Naive thymus-derived CD4-positive, alpha-beta T cell (primary cell): ENCODE measurements at regions not wholly inside any gene's neighbourhood (a gene's known extent, or its start where the extent isn't known, plus 50 kb on each side); places are given as distances from the start of the nearest gene placed in this dataset.

Experiments
- ATAC-seq: fragments of 150-1000 bp; cut with Tn5 transposase; 2 replicates; pipeline ENCODE4 v1.10.0; 2021; ENCODE audit warnings: mild to moderate bottlenecking, moderate library complexity
- CTCF ChIA-PET: fragments of 350-600 bp; sonication (Branson Sonifier 250); formaldehyde crosslinking; loops from one replicate; lab custom pipeline; 2021; ENCODE audit warnings: antibody characterized with exemption; lab: Charles Lee
- POLR2A ChIA-PET: fragments of 350-600 bp; sonication (Branson Sonifier 250); formaldehyde crosslinking; loops from one replicate; lab custom pipeline; 2021; ENCODE audit warnings: antibody characterized with exemption, inconsistent platforms; lab: Charles Lee
- DNase-seq, 9 donors: peaks; one replicate each; pipeline versions ENCODE4 v3.0.0 to v3.0.0-alpha.2; 2020 to 2022; ENCODE audit warnings: mixed read lengths in 1 of 9
- H3K27ac ChIP-seq: one replicate; pipeline ENCODE4 v1.7.0; 2013; ENCODE audit warnings: mild to moderate bottlenecking, low read depth, low read length, moderate library complexity
- H3K27me3 ChIP-seq, 2 donors: one replicate each; pipeline ENCODE4 v1.7.0; 2013; ENCODE audit warnings: low read length in 2 of 2, mild to moderate bottlenecking in 2 of 2, moderate library complexity in 2 of 2; ENCODE audit not compliant: control insufficient read depth in 2 of 2, insufficient read depth in 2 of 2
- H3K36me3 ChIP-seq, 3 experiments: 1 replicate in 2 of 3; 2 replicates in 1 of 3; pipeline ENCODE4 v1.7.0; 2013; ENCODE audit warnings: low read length in 3 of 3, mild to moderate bottlenecking in 3 of 3, moderate library complexity in 1 of 3; ENCODE audit not compliant: insufficient read depth in 3 of 3, control insufficient read depth in 2 of 3
- H3K4me1 ChIP-seq, 2 donors: one replicate each; pipeline ENCODE4 v1.7.0; 2013; ENCODE audit warnings: low read length in 2 of 2, mild to moderate bottlenecking in 2 of 2, moderate library complexity in 1 of 2; ENCODE audit not compliant: control insufficient read depth in 2 of 2, insufficient read depth in 2 of 2
- H3K4me3 ChIP-seq: 2 replicates; pipeline ENCODE4 v1.7.0; 2013; ENCODE audit warnings: mild to moderate bottlenecking, low read length
- H3K9me3 ChIP-seq, 3 experiments: 1 replicate in 2 of 3; 2 replicates in 1 of 3; pipeline ENCODE4 v1.7.0; 2013; ENCODE audit warnings: low read length in 3 of 3; ENCODE audit not compliant: control insufficient read depth in 2 of 3
- H3K27ac Mint-ChIP-seq, 9 donors: one replicate each; pipeline ENCODE4 v1.8.0; 2020 to 2022; ENCODE audit warnings: mixed read lengths in 9 of 9, mild to moderate bottlenecking in 8 of 9, moderate library complexity in 5 of 9, inconsistent platforms in 2 of 9
- H3K27me3 Mint-ChIP-seq, 5 donors: one replicate each; pipeline ENCODE4 v1.8.0; 2021 to 2022; ENCODE audit warnings: mixed read lengths in 5 of 5, mild to moderate bottlenecking in 1 of 5
- H3K36me3 Mint-ChIP-seq, 5 donors: one replicate each; pipeline ENCODE4 v1.8.0; 2020 to 2022; ENCODE audit warnings: mixed read lengths in 5 of 5, mild to moderate bottlenecking in 3 of 5, inconsistent platforms in 1 of 5
- H3K4me1 Mint-ChIP-seq, 7 donors: one replicate each; pipeline ENCODE4 v1.8.0; 2020 to 2022; ENCODE audit warnings: mixed read lengths in 7 of 7, mild to moderate bottlenecking in 3 of 7, inconsistent platforms in 1 of 7
- H3K4me3 Mint-ChIP-seq, 10 donors: one replicate each; pipeline ENCODE4 v1.8.0; 2020 to 2022; ENCODE audit warnings: mild to moderate bottlenecking in 10 of 10, mixed read lengths in 10 of 10, moderate library complexity in 6 of 10, inconsistent platforms in 2 of 10
- H3K9me3 Mint-ChIP-seq, 11 donors: one replicate each; pipeline ENCODE4 v1.8.0; 2020 to 2022; ENCODE audit warnings: mixed read lengths in 11 of 11, mild to moderate bottlenecking in 4 of 11, inconsistent platforms in 1 of 11, moderate library complexity in 1 of 11
- intact Hi-C, 2 donors: fragments of 100-400 bp; cut with micrococcal nuclease; formaldehyde crosslinking; loops; one replicate each; pipeline ENCODE4 v1.15.1; 2023

DNA sequence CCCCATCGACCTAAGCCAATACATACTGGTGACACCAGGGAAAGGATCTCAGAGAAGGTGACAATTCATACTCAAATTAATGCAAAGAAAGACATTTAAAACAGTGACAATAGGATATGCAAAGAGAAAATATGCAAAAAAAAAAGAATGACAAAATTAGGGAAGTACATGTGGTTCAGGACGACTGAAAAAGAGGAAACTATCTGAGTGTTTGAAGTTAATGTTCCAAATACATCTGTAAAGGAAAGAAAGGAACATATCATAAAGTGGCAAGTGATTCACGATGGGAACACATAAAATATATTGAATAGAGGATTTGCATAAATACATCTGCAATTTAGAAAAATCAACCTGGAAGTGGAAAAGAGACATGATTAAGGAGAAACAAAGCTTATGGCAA lies 441.4 kb downstream of the SLITRK5 start:
- DNase-seq: no peak
- Histone ChIP-seq H3K27me3 (no peaks in the 10 kb centered on the region), H3K9me3 (no peaks in the 10 kb centered on the region), H3K36me3 (no peaks in the 10 kb centered on the region), H3K4me3 (no peak overlapping the region), H3K4me1 (no peaks in the 10 kb centered on the region), H3K27ac (no peak overlapping the region)
- no peaks in the 10 kb centered on the region for H3K27me3 Mint-ChIP-seq
- ChIA-PET CTCF (no interaction called here), POLR2A (no interaction called here)
- no peak overlapping the region for H3K27ac Mint-ChIP-seq
- ATAC-seq: no peak
- no peaks in the 10 kb centered on the region for H3K4me1 Mint-ChIP-seq
- H3K4me3 Mint-ChIP-seq: no peak overlapping the region
- intact Hi-C loops: no loop called here
- H3K9me3 Mint-ChIP-seq: peaks cover 0 to 16% (median 0%) of the 10 kb centered on the region in 11 donors
- no peaks in the 10 kb centered on the region for H3K36me3 Mint-ChIP-seq

DNA sequence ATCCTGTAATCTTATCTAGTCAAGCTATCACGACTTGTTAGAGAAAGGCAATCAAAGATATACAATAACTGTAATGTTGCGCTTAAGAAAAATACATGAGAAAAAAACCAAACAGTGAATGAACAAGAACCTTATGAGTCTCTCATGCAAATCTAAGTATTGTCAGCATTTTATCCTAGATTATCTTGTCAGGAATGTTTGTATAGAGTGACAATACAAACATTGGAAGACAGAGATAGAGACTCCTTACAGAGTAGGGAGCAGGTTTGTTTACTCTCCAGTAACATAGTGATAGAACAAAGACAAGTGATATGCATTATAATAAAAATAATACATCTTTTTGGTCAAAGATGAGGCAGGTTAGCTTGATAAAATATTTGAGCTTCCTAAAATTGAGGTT lies 444.8 kb downstream of the SLITRK5 start:
- CTCF ChIA-PET: no interaction called here
- H3K4me1 ChIP-seq: no peaks in the 10 kb centered on the region
- intact Hi-C loops: no loop called here
- no peaks in the 10 kb centered on the region for H3K9me3 ChIP-seq
- Mint-ChIP-seq H3K27me3 (no peaks in the 10 kb centered on the region), H3K4me1 (no peaks in the 10 kb centered on the region), H3K27ac (no peak overlapping the region), H3K36me3 (no peaks in the 10 kb centered on the region), H3K9me3 (peaks cover 0 to 6% (median 1%) of the 10 kb centered on the region in 11 donors), H3K4me3 (no peak overlapping the region)
- H3K36me3 ChIP-seq: no peaks in the 10 kb centered on the region
- no peak overlapping the region for H3K4me3 ChIP-seq
- no peak overlapping the region for H3K27ac ChIP-seq
- H3K27me3 ChIP-seq: no peaks in the 10 kb centered on the region
- no peak for ATAC-seq
- POLR2A ChIA-PET: no interaction called here
- no peak for DNase-seq

DNA sequence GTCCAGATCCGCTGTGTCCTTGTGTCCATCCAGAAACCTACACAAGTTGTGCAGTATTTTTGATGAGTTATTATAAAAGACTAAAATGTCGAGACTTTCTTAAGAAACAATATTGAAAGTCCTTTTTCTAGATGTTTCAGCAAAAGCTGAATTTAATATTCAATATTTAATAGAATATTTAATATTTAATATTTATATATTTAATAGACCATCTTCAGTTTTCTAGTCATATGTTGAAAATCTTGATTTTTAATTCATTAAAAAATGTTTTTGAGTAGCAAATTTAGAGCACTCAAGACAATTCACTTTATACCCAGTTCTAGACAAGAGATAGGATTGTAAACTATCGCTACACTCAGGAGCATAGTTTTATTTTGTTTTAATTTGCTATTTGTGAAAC lies 447.8 kb downstream of the SLITRK5 start:
- POLR2A ChIA-PET: no interaction called here
- Histone ChIP-seq H3K4me1 (no peaks in the 10 kb centered on the region), H3K4me3 (no peak overlapping the region), H3K36me3 (no peaks in the 10 kb centered on the region), H3K27me3 (no peaks in the 10 kb centered on the region), H3K9me3 (no peaks in the 10 kb centered on the region), H3K27ac (no peak overlapping the region)
- Mint-ChIP-seq H3K27me3 (no peaks in the 10 kb centered on the region), H3K36me3 (no peaks in the 10 kb centered on the region), H3K9me3 (peaks cover 0 to 11% (median 4%) of the 10 kb centered on the region in 11 donors), H3K4me1 (no peaks in the 10 kb centered on the region), H3K4me3 (no peak overlapping the region), H3K27ac (no peak overlapping the region)
- intact Hi-C loops: no loop called here
- ATAC-seq (no peak), DNase-seq (no peak)
- CTCF ChIA-PET: no interaction called here

DNA sequence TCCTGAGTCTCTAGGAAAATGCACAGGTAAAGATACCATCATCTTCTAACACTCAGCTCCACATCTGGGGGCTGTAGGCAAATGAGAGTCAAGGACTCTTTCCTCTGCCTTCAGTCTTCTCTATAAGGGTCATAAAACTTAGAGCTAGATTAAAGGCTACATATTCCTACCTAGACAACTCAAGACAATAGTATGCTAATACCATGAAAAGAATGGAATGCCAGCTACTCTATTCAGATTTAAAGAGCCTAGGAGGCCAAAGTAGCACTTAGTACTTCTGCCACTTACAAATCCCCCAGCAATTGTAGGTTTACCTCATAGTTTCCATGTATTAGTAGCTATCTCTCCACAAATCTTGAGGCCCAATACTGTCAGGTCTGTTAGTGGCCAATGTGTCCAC lies 453.0 kb downstream of the SLITRK5 start:
- ChIA-PET CTCF (no interaction called here), POLR2A (no interaction called here)
- H3K4me3 ChIP-seq: no peak overlapping the region
- ATAC-seq: no peak
- no peaks in the 10 kb centered on the region for H3K9me3 ChIP-seq
- H3K27me3 ChIP-seq: no peaks in the 10 kb centered on the region
- no peaks in the 10 kb centered on the region for H3K4me1 ChIP-seq
- no peaks in the 10 kb centered on the region for H3K27me3 Mint-ChIP-seq
- no peak overlapping the region for H3K4me3 Mint-ChIP-seq
- no peaks in the 10 kb centered on the region for H3K36me3 ChIP-seq
- H3K27ac ChIP-seq: no peak overlapping the region
- DNase-seq: no peak
- H3K9me3 Mint-ChIP-seq: peaks cover 0 to 16% (median 5%) of the 10 kb centered on the region in 11 donors
- peaks cover 0 to 12% (median 0%) of the 10 kb centered on the region in 7 donors for H3K4me1 Mint-ChIP-seq
- H3K36me3 Mint-ChIP-seq: no peaks in the 10 kb centered on the region
- H3K27ac Mint-ChIP-seq: no peak overlapping the region
- intact Hi-C loops: no loop called here

DNA sequence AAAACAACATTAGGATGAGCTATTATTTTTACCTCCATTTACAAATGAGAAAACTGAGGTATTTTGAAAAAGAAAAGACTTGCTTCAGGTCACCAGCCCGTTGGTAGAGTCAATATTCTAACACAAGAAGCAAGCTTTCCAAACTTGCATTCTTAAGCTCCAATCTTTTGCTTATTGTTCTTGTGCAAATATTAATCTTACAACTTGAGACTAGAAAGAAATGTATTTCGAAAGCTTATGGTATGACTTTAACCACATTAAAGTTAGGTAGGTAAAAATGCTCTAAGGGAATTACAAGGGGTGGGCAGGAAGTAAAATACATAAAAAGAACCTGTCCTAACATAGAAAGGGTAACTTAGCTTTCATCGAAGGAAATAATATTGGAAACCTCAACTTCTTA lies 453.9 kb downstream of the SLITRK5 start:
- H3K27ac Mint-ChIP-seq: no peak overlapping the region
- Histone ChIP-seq H3K4me3 (no peak overlapping the region), H3K9me3 (no peaks in the 10 kb centered on the region), H3K36me3 (no peaks in the 10 kb centered on the region), H3K27ac (no peak overlapping the region), H3K4me1 (no peaks in the 10 kb centered on the region), H3K27me3 (no peaks in the 10 kb centered on the region)
- H3K9me3 Mint-ChIP-seq: peaks cover 0 to 16% (median 5%) of the 10 kb centered on the region in 11 donors
- peaks cover 0 to 12% (median 0%) of the 10 kb centered on the region in 7 donors for H3K4me1 Mint-ChIP-seq
- ATAC-seq (no peak), DNase-seq (peak in 1 of 9 donors; percentile 10)
- ChIA-PET POLR2A (no interaction called here), CTCF (interaction anchor here (0.6 kb wide), 1 partner anchor 52 kb away, joined by 3 read pairs; no protein-coding TSS in a partner anchor)
- intact Hi-C loops: no loop called here
- H3K36me3 Mint-ChIP-seq: no peaks in the 10 kb centered on the region
- H3K4me3 Mint-ChIP-seq: peak overlapping the region in 1 of 10 donors; percentile 42
- H3K27me3 Mint-ChIP-seq: no peaks in the 10 kb centered on the region

DNA sequence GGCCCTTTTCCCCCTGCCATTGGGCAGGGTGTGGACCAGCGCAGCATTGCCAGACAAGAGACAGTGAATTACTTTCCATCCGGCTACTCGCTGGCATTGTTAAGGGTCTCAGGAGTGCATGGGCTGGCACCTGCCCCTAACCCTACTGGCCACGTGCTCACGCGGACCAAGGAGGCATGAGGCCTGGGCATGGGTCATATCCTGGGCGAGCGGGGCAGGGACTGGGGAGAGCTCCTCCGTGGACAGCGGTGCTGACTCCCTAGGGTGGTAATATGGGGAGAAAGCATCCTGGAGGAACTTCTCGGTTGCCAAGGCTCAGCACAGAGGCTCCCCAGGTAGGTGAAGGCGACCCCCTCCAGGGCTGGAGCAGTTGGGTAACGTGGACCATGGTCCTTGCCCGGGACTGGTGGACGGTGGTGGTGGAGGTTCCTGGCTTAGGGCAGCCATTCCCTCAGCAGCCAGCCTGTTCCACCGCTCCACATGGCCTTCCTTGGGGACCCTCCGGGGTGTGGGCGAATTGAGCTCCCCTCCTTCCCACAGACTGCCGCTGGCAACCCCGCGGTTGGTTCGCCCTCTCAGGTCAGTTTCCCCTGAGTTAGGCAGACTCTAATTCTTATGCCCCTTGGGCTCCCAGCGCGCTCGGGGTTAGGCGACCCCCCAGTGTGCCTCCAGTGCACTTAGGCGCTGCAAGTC lies 465.1 kb downstream of the SLITRK5 start:
- no peak overlapping the region for H3K4me3 ChIP-seq
- Mint-ChIP-seq H3K27ac (no peak overlapping the region), H3K4me3 (no peak overlapping the region), H3K27me3 (no peaks in the 10 kb centered on the region), H3K9me3 (peaks cover 0 to 14% (median 6%) of the 10 kb centered on the region in 11 donors), H3K36me3 (no peaks in the 10 kb centered on the region), H3K4me1 (no peaks in the 10 kb centered on the region)
- ChIA-PET POLR2A (no interaction called here), CTCF (no interaction called here)
- H3K36me3 ChIP-seq: no peaks in the 10 kb centered on the region
- DNase-seq: no peak
- H3K27ac ChIP-seq: no peak overlapping the region
- ATAC-seq: peak; percentile 26
- H3K27me3 ChIP-seq: no peaks in the 10 kb centered on the region
- peaks cover 0 to 5% (median 0%) of the 10 kb centered on the region in 3 experiments for H3K9me3 ChIP-seq
- H3K4me1 ChIP-seq: no peaks in the 10 kb centered on the region
- intact Hi-C loops: no loop called here

DNA sequence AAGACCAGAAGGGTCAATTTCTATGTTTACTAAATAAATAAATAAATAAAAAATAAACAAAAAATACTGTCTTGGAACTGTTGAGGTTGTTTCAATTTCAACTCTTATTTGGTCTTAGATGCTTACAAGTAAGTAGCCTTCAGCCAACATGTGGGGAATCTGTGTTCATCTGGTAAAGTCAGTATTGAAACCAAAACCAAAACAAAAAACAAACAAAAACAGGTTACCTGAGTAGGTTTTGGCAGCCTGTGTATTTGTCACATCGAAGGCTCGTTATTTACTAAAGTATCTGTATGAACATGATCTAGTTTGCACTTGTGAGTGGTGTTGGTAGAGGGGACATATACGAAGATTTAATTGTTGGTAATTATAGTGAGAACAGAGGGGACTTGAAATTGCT lies 471.5 kb downstream of the SLITRK5 start:
- Mint-ChIP-seq H3K9me3 (peaks cover 0 to 13% (median 2%) of the 10 kb centered on the region in 11 donors), H3K27ac (no peak overlapping the region), H3K36me3 (no peaks in the 10 kb centered on the region), H3K4me1 (no peaks in the 10 kb centered on the region), H3K4me3 (no peak overlapping the region), H3K27me3 (no peaks in the 10 kb centered on the region)
- H3K27me3 ChIP-seq: no peaks in the 10 kb centered on the region
- DNase-seq (no peak), ATAC-seq (no peak)
- H3K4me1 ChIP-seq: no peaks in the 10 kb centered on the region
- CTCF ChIA-PET: no interaction called here
- H3K4me3 ChIP-seq: no peak overlapping the region
- no peaks in the 10 kb centered on the region for H3K36me3 ChIP-seq
- no peak overlapping the region for H3K27ac ChIP-seq
- intact Hi-C loops: no loop called here
- H3K9me3 ChIP-seq: no peaks in the 10 kb centered on the region
- POLR2A ChIA-PET: no interaction called here
